ENCODE measurements at regions not wholly inside any gene's neighbourhood (a gene's known extent, or its start where the extent isn't known, plus 50 kb on each side); places are given as distances from the start of the nearest gene placed in this dataset.

DNA sequence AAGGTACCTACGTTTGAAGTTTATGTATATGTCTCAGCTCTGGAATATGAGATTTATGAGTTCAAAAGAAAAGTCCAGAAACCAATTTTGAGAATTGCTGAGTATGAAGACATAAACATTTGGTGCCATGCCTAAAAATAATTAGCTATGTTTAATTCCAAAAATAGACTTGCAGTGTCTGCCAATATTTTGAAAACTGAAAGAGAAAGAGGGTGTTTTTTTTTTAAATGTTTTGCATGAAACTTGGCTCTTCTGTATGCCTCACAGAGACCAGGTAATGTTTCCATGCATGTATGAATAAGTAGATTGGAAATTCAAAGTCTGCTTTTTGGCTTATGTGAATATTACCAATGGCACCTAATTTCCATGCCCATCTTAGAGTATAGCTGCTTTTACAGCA is 634.4 kb upstream of the C9orf72 start:
- intact Hi-C loops (cut with DNase I), result no loop called here
- H3K4me1 ChIP-seq, result no peaks in the 10 kb centered on the region
- peak in 2 of 4 donors; percentile 18 to 24 for DNase-seq
- H3K27ac ChIP-seq, result no peak overlapping the region
- H3K9me3 ChIP-seq, result no peaks in the 10 kb centered on the region
- TF ChIP-seq, protein P1, sequence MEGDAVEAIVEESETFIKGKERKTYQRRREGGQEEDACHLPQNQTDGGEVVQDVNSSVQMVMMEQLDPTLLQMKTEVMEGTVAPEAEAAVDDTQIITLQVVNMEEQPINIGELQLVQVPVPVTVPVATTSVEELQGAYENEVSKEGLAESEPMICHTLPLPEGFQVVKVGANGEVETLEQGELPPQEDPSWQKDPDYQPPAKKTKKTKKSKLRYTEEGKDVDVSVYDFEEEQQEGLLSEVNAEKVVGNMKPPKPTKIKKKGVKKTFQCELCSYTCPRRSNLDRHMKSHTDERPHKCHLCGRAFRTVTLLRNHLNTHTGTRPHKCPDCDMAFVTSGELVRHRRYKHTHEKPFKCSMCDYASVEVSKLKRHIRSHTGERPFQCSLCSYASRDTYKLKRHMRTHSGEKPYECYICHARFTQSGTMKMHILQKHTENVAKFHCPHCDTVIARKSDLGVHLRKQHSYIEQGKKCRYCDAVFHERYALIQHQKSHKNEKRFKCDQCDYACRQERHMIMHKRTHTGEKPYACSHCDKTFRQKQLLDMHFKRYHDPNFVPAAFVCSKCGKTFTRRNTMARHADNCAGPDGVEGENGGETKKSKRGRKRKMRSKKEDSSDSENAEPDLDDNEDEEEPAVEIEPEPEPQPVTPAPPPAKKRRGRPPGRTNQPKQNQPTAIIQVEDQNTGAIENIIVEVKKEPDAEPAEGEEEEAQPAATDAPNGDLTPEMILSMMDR (IDR thresholded peaks at IDR 0.05), result no peak
- no peaks in the 10 kb centered on the region for H3K36me3 ChIP-seq
- ATAC-seq, result no peak
- H3K4me3 ChIP-seq, result no peak overlapping the region
- H3K27me3 ChIP-seq, result no peaks in the 10 kb centered on the region

DNA sequence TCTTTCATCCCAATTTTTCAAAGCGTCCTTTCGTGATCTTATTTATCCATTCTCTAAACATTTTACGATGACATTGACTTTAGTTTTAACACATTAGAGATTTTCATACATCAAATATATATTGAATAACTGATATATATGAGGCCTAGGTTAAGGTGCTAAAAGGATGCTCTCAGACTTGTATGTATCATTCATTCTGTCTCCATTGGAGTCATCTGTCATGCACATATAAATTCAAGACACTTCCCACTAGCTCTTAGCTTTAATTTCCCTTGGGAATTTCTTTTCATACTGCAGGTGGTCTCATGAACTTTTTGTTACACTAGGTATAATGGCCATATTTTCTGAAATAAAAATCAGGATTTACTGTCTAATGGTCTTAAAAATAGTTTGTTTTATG is 635.8 kb upstream of the C9orf72 start:
- no peak for ATAC-seq
- Histone ChIP-seq H3K27me3 (no peaks in the 10 kb centered on the region), H3K27ac (no peak overlapping the region), H3K4me1 (no peaks in the 10 kb centered on the region), H3K4me3 (no peak overlapping the region), H3K9me3 (no peaks in the 10 kb centered on the region), H3K36me3 (no peaks in the 10 kb centered on the region)
- no peak for DNase-seq
- TF ChIP-seq, protein P1 (IDR thresholded peaks at IDR 0.05), result no peak
- intact Hi-C loops (cut with DNase I), result no loop called here

DNA sequence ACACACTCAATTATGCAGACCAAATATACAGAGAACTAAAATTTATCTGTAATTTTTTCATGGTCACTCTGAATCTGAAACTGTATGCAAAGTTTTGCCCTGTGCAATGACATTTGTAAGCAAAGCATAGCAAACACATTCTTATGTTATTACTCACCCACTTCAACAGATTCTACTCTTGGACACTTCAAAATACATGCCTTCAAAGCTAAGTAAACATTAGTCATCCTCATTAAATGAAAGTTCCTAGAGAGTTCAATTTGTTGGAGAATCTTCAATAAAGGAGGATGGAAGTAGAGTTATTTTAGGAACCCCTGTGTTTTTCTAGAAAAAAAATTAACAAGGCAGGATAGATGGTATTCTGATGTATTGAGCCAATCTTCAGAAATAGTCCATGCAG is 639.7 kb upstream of the C9orf72 start:
- H3K27me3 ChIP-seq, result no peaks in the 10 kb centered on the region
- peak in 2 of 4 donors; percentile 28 to 46 for DNase-seq
- H3K4me1 ChIP-seq, result no peaks in the 10 kb centered on the region
- H3K36me3 ChIP-seq, result no peaks in the 10 kb centered on the region
- H3K4me3 ChIP-seq, result no peak overlapping the region
- TF ChIP-seq, protein P1 (IDR thresholded peaks at IDR 0.05), result no peak
- peak; percentile 91 for ATAC-seq
- intact Hi-C loops (cut with DNase I), result no loop called here
- H3K9me3 ChIP-seq, result no peaks in the 10 kb centered on the region
- H3K27ac ChIP-seq, result no peak overlapping the region

DNA sequence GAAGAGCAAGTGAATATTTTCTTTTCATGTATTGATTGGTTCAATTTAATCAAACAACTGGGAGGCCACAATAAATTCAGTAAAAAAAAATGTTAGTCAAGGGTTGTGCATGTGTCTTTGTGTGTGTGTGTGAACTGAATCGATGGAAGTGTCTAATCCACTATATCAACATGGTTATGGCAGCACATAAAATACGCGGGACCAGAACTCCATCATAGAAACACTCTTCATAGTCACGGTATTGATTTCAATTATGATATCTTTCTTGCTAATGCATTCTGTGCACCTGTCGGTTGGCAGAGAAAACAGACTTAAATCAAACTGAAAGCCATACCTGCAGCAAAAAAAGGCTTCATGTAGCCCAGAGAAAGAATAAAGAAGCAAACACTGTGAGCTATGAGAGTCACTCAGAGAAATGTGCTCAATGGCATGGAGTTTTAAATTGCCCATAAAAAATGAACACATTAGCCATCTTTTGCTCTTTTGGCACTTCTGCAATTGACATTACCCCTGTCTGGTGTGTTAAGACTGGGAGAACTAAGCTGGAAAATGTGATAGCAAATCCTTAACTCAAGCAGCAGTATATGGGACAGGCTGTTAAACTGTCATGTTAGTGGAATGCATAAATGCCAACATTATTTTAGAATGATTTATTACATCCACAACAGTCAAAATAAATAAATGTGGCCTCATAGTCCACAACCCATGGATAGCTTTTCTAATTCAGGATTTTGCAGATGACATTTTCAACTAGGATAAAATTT is 642.4 kb upstream of the C9orf72 start:
- Histone ChIP-seq H3K4me3 (no peak overlapping the region), H3K27ac (no peak overlapping the region), H3K9me3 (no peaks in the 10 kb centered on the region), H3K27me3 (no peaks in the 10 kb centered on the region), H3K4me1 (no peaks in the 10 kb centered on the region), H3K36me3 (no peaks in the 10 kb centered on the region)
- intact Hi-C loops (cut with DNase I), result no loop called here
- DNase-seq (no peak), ATAC-seq (no peak)
- TF ChIP-seq, protein P1 (IDR thresholded peaks at IDR 0.05), result no peak

DNA sequence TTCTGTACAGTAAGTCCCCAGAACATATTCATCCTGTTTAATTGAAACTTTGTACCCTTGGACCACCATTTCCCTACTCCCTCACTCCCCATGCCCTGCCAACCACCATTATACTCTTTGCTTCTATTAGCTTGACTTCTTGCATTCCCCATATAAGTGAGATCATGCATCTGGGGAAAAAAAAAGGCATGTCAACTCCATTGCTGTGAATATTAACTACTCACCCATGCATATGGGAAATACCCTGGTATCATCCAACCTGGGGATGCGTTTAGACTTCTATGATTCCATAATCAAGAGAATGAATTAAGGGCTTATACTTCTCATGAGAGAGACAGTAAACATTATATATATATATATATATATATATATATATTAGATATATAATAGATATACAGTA is 659.4 kb upstream of the C9orf72 start:
- Histone ChIP-seq H3K27ac (no peak overlapping the region), H3K27me3 (no peaks in the 10 kb centered on the region), H3K4me1 (no peaks in the 10 kb centered on the region), H3K4me3 (no peak overlapping the region), H3K9me3 (peaks cover 0 to 4% of the 10 kb centered on the region in 2 donors), H3K36me3 (no peaks in the 10 kb centered on the region)
- ATAC-seq (no peak), DNase-seq (no peak)
- TF ChIP-seq, protein P1 (IDR thresholded peaks at IDR 0.05), result no peak
- intact Hi-C loops (cut with DNase I), result no loop called here
